HG02642 (cell line): ENCODE measurements at regions not wholly inside any gene's neighbourhood (a gene's known extent, or its start where the extent isn't known, plus 50 kb on each side); places are given as distances from the start of the nearest gene placed in this dataset.
"Not testable (repeated sequence)": the region's sequence is repeated elsewhere in the genome, so short reads cannot be mapped to it uniquely, and the experiment has no call there.

Source experiments
- ATAC-seq: cut with Tn5 transposase; IDR thresholded peaks from one replicate; pipeline ENCODE4 v1.9.1; 2021; ENCODE audit warnings: mild to moderate bottlenecking; ENCODE audit not compliant: unreplicated experiment, poor library complexity

DNA sequence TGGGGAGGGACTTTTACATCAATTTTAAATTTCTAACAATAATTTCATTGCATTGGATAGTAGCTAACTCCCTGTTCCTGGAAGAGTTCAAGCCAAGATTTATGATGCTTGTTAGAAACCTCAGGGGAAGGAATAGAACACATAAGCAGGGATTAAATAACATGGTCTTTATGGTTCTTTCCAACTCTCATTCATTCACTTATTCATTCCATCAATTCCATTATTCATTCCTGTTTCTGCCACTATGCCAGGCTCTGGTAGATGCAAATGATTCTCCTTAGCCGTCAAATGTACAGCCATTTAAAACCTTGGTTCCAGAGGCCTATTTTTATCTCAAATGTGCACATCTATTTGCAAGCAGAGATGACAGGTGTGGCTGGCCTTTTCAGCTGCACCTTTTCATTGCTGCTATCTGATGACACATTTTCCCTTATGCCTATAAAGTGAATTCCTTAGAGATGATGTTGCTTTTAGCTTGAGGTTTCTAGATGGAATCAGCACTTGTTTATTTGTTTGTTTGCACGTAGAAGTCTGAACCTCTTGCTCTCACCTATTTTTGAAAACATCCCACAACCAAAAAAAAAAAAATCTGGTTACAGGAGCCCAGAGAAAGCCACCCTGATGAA is 205.7 kb upstream of the IGFBP3 start:
- no peak for ATAC-seq

DNA sequence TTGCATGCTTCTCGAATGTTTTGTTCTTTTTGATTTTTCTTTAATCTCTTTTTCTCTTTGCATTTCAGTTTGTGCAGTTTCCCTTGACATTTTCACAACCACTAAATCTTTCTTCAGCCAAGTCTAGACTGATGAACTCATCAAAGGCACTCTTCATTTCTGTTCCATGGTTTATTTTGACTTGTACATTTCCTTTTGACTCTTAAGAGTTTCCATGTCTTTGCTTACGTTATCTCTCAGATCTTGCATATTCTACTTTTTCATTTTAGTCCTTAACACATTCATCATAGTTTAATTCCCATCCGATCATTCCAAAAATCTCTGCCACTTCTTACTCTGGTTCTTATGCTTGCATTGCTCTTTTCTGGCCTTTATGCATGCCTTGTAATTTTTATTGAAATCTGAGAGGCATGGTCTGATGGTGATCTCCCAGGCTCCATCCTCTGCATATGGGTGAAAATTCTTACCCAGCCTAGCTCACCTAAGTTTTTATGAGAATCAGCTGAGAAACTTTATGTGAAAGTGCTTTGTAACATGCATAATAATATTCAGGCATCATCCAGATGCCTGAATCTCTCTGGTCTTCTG is 202.8 kb upstream of the IGFBP3 start:
- ATAC-seq: no peak

- ATAC-seq: no peak
Measured at GRCh38 chr7:46115410-46115809, 194.3 kb upstream of the IGFBP3 start.

GRCh38 chr7:46109437-46109836 is 188.4 kb upstream of the IGFBP3 start:
- no peak for ATAC-seq

GRCh38 chr7:46108272-46108671 is 187.2 kb upstream of the IGFBP3 start:
- no peak for ATAC-seq

GRCh38 chr7:46107610-46108217 is 186.6 kb upstream of the IGFBP3 start:
- no peak for ATAC-seq

DNA sequence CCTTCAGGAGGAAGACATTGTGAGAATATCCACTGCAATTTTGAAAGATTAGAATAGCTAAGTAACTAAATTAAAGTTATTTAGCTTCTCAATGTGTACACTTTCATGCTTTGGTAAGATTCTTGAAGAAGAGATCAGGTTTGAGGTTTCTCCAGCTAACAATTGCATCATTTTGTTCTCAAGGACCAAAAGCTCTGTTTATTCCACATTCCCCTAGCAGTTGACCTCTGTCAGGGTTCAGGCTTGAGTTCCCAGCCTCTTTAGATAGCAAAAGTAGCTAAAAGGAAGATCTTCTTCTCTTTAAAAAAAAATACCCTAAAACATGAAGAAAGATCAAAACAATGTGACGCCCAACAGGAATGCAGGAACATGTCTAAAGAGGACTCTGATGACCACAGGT is 179.4 kb upstream of the IGFBP3 start:
- no peak for ATAC-seq

DNA sequence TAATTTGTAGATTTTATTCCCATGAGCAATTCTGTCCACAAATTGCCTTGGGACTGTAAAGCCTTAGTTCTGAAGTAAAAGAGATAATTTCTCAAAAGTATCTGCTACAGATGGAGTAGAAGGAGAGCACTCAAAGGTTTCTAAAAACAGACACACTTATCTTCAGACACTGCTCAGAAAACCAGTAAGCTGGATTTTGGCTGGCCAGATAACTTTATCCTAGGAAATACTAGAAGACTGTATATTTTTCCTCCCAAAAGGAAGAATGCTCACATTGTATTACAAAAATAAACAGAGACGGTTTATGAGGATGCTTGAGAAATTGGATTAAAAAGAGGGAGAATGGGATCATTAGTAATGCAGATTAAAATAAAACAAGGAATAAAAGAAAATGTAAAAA is 178.0 kb upstream of the IGFBP3 start:
- ATAC-seq: no peak

DNA sequence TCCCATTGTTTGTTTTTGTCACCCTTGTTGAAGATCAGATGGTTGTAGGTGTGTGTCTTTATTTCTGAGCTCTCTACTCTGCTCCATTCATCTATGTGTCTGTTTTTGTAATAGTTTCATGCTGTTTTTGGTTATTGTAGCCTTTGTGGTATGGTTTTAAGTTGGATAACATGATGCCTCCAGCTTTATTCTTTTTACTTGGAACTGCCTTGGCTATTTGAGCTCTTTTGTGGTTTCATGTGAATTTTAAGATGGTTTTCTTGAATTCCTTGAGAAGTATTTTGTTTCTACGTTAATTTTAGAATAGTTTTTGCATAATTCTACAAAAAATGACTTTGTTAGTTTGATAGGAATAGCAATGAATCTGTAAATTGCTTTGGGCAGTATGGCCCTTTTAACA is 170.0 kb upstream of the IGFBP3 start:
- ATAC-seq: no peak

DNA sequence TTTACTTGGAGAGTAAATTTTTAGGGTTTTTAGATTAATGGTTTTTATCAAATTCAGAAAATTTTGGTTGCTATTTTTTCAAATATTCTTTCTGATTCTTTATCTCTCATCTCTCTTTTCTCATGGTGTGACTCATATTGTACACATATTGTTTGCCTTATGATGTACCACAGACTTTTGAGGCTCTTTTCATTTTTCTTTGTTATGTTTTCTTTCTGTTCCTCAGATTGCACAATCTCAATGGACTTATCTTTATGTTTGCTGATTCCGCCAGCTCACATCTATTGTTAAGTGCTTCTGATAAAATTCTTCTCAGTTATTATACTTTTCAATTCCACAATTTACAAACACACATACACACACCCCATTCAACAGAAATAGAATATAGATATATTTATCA is 168.2 kb upstream of the IGFBP3 start:
- ATAC-seq: no peak

- not testable (repeated sequence) for ATAC-seq
Measured at GRCh38 chr7:46088486-46088885, 167.4 kb upstream of the IGFBP3 start.

GRCh38 chr7:46080595-46081159 is 159.6 kb upstream of the IGFBP3 start:
- no peak for ATAC-seq

- no peak for ATAC-seq
Measured at GRCh38 chr7:46079421-46079820, 158.3 kb upstream of the IGFBP3 start.

DNA sequence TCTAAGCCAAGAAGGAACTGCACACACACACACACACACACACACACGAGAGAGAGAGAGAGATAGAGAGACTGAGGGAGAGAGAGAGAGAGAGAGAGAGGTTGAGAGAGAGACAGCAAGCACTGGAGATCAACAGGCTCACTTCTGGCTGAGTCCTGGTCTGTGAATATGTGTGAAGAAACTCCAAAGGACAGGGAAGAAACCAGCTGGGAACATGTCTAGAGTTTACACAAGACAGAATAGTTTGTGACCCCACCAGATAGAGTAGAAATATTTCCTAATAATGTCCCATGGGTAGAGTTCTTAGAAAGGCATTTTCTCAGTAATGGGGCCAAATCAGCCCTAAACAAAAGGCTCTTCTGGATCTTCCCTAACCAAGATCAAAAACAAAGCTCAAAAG is 155.5 kb upstream of the IGFBP3 start:
- no peak for ATAC-seq

GRCh38 chr7:46072722-46073121 is 151.7 kb upstream of the IGFBP3 start:
- no peak for ATAC-seq

DNA sequence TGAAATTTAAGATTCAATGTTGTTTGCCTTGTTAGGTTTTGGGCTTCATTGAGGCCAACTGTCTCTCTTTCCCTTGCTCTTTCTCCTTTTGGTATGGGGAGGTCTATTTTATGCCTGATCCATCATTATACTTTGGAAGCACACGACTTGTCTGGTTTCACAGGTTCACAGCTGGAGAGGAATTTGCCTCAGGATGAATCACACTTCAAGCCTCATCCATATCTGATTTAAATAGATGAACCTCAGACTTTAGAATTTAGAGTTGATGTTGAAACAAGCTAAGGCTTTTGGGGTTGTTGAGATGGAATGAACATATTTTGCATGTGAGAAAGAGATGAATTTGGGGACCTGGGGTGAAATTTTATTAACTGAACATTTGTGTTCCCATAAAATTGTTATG is 150.5 kb upstream of the IGFBP3 start:
- no peak for ATAC-seq

DNA sequence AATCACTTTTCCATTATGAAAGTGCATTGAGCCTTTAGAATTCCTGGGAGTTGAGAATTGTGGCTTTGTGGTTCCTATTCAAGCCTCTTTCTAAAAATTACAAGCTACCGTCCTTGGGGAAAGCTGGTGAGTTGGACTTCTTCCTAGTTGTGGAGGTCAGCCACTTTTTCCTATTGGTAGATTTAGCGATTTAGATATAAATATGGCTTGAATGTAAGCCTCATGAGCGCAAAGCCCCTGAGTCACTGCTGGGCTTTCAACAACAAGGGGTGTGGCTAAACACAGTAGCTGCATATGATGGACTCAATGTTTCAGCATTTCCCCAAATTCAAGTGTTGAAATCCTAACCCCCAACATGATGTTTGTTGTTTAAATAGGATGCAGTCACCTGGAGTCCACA is 150.0 kb upstream of the IGFBP3 start:
- ATAC-seq: no peak

DNA sequence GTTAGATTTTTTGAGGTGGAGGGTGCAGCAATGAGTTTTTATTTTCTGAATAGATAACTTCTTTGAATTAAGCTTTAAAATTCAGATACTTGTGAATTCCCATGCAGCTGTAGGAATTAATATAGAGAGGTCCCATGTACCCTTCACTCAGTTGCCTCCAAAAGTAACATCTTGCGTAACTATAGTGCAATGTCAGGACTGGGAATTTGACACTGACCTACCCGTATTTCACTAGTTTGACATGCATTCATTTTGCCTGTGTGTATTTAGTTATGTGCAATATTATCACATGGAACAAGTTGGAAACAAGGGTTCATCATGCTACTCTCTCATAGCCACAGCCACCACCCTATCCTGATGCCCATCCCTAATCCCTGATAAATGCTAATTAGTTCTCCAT is 147.1 kb upstream of the IGFBP3 start:
- ATAC-seq: no peak

GRCh38 chr7:46059308-46060020 is 138.4 kb upstream of the IGFBP3 start:
- no peak for ATAC-seq

- no peak for ATAC-seq
Measured at GRCh38 chr7:46058086-46058823, 137.2 kb upstream of the IGFBP3 start.
